GM12892 (cell line): ENCODE measurements at regions not wholly inside any gene's neighbourhood (a gene's known extent, or its start where the extent isn't known, plus 50 kb on each side); places are given as distances from the start of the nearest gene placed in this dataset.

Source experiments
- DNase-seq: peaks from one replicate; pipeline ENCODE4 v3.0.0; 2011; ENCODE audit not compliant: insufficient read length
- FAIRE-seq: peaks from 2 replicates; lab custom pipeline; 2011; peaks lifted over from hg19 to GRCh38; lab: Jason Lieb, UNC
- POLR2A ChIP-seq: IDR thresholded peaks from 2 replicates; pipeline ENCODE4 v1.6.1; 2011; ENCODE audit warnings: low read depth, low read length, control low read depth
- POLR2AphosphoS5 ChIP-seq: IDR thresholded peaks from 2 replicates; pipeline ENCODE4 v1.6.1; 2011; ENCODE audit warnings: low read depth, low read length, control low read depth
- TAF1 ChIP-seq: IDR thresholded peaks from 2 replicates; pipeline ENCODE4 v1.6.1; 2011; ENCODE audit warnings: low read depth, mild to moderate bottlenecking, control low read depth, low read length, borderline replicate concordance

DNA sequence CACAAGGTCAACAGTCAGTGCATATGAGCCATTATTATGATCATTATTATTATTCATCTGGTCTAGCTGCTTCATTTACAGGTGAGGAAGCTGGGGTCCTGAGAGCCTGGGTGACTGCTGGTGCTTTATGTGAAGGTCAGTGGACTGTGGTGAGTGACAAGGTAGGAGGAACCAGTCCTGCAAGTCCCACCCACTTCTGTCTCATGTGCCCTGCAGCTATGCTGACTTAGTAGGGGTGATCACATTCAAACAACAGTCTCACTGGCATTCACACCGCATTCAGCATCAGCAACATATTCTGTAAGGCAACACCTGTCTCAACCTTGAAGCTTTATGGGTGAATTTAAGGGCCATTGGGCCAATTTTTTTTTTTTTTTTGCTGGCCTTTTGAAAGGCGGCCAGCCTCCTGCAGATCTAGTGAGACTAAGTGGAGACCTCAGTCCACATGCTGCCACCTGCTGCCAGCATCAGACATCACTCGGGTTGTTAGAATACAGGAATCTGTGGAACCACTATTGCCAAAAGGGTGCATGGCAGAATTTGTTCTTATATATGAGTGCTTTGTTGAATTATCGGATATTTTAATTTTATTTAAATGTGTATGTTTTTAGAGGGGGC, 59.9 kb upstream of the CACNA1E start:
- TF ChIP-seq POLR2A (no peak), TAF1 (no peak), POLR2AphosphoS5 (no peak)
- DNase-seq (no peak), FAIRE-seq (peak; percentile 78)

DNA sequence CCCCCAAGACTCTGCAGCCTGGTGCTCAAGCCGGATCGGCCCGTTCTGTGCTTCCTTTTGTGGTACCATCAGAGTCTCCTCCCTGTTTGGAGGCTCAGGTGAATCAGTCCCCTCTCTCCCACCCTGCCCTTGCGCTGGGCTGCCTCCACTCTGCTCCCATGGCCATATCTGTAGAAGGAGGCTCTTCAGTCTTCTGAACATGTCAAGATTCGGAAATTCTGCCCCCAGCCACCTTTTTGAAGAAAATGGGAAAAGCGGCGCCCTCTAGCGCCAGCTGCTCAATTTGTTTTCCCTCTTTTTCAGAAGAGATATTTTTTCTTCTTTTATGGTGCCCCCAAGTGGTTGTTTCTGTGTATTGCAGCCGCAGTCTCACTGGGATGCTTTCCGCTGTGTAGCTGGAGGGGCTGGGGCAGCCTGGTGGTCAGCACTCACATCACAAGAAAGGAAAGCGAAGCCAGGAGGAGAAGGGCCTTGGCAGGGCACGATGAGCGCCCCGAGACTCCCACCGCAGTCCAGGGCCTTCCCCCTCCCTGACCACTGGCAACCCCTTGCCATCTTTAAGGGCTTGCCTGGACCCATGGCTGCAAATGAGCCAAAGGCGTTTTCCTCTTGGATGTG, 58.4 kb upstream of the CACNA1E start:
- TF ChIP-seq TAF1 (no peak), POLR2AphosphoS5 (no peak), POLR2A (no peak)
- DNase-seq: no peak
- peak; percentile 85 for FAIRE-seq

DNA sequence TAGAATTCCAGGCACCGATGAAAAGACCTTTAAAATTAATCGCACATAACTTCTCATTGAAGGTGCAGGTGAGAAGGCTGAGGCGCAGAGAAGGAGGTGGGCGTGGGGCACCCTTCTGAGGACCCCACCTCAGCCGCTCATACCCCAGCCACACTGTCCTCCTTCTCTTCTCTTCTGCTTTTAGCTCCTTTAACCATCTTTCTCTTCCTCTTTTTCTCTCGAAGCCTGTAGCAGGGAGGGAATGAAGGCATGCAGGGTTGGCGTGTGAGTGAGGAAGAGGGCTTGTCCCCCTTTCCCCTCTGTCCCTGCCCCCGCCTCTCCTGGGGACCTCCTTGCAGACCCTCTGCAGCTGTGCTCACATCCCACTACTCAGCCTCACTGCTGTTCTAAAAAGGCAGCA, 57.8 kb upstream of the CACNA1E start:
- FAIRE-seq: no peak
- DNase-seq: no peak
- no peak for TF ChIP-seq TAF1
- no peak for TF ChIP-seq POLR2A
- no peak for TF ChIP-seq POLR2AphosphoS5

DNA sequence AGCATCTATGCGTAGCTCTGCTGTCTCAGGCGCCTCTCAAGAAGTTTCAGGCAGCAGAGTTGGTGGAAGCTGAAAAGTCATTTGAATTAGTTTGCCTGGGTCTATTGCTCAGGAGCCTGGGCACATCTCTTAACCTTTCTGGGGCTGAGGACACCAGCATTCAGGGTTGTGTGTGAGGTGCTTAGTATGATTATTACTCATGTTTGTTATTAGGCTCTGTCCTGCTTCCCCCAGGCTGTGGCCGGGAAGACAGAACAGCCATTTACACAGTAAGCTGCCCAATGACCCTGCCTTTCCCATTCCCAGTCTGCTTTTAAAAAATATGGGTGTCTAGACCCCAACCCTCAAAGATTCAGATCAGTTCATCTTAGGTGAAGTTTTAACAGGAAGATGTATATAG, 53.9 kb upstream of the CACNA1E start:
- FAIRE-seq: no peak
- TF ChIP-seq TAF1 (0 out of 2 replicates have a peak, but pooled peaks have one; percentile 3), POLR2AphosphoS5 (peak; percentile 55; the same call in 1 of the 2 replicates), POLR2A (no peak; the same call in 1 of the 2 replicates)
- DNase-seq: no peak

DNA sequence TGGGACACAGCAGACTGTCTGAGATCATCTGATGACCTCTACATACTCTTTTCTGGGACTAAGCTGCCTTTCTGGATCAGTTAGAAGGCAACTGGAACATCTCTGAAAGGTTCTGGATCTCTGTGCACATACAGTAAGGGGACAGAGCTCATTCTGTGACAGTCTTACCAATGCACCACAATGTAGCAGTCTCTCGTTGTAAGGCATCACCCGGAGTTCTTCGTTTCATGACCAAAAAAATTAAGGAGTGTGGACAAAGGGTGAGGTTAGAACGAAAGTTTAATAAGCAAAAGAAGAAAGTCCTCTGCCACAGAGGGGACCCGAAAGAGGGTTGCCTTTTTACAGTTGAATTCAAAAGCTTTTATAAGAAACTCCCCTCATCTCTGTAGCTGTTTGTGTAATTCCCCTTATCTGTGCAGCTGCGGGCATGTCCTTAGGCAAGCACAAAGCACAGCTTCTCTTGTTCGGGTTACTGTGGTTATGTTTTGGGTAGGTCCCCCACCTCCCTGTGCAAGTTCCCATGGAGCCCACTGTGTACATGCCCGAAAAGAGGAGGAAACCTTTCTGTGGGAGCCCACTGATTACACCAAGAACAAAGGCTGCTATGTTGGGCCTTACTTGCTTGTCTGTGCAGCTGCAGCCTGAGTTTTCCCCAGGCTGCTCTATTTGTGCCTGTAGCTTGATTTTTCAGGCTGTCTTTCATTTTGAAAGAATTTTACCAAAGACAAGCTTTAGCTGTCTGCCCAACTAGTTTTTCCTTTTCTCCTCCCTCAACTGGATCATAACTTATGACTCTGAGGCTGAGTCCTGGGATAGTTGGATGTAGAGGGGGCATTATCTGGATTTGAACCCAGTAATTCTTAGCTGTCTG, 53.1 kb upstream of the CACNA1E start:
- no peak for DNase-seq
- peak; percentile 93 for FAIRE-seq
- peak; percentile 57; the same call in 1 of the 2 replicates for TF ChIP-seq POLR2A
- 0 out of 2 replicates have a peak, but pooled peaks have one; percentile 1 for TF ChIP-seq TAF1
- TF ChIP-seq POLR2AphosphoS5: peak; percentile 19; the same call in 1 of the 2 replicates
